ENCODE measurements at regions not wholly inside any gene's neighbourhood (a gene's known extent, or its start where the extent isn't known, plus 50 kb on each side); places are given as distances from the start of the nearest gene placed in this dataset.

DNA sequence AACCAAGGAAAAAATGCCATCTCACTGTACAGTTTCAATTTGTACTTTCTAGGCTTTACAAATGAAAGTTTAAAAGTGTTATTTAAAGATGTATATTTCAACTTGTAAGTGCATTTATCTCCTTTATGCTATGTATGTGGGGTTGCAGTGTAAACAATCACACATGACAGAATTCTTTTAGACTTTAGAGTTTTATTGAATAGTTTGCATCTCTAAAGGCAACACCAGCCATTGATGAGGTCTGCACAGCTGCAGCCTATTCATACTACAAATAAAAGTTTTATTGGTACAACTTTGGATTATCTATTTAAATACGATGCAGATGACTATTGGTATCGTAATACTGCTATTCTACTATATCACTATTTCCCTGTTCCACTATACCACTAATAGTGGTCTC lies 894.4 kb upstream of the B3GALT2 start:
- TF ChIP-seq CTCF (IDR thresholded peaks at IDR 0.05; ENCODE audit: low read depth, low read length), result no peak

DNA sequence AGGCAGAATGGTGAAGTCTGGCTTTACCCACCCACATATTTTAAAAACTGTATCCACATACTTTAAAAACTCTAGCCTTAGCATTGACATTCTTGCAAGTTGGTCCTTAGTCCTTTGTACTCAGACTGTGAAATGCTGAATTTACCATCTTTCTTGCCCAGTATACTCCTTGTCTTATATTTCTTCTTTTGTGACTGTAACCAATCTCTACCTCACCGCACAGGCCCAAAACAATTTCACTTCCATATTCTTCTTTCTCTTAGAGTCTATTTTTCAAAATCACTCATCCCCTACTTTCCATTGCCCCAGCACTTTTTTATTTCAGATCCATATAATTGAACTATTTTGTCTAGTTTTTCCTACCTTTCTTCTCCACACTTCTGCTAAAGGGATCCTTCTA lies 892.4 kb upstream of the B3GALT2 start:
- DNase-seq (ENCODE audit: extremely low read depth, low read depth), result no peak
- TF ChIP-seq CTCF (IDR thresholded peaks at IDR 0.05; ENCODE audit: low read depth, low read length), result no peak

More for the DNA sequence above, 894.4 kb upstream of the B3GALT2 start:
- no peak for DNase-seq (ENCODE audit: extremely low read depth, low read depth)

DNA sequence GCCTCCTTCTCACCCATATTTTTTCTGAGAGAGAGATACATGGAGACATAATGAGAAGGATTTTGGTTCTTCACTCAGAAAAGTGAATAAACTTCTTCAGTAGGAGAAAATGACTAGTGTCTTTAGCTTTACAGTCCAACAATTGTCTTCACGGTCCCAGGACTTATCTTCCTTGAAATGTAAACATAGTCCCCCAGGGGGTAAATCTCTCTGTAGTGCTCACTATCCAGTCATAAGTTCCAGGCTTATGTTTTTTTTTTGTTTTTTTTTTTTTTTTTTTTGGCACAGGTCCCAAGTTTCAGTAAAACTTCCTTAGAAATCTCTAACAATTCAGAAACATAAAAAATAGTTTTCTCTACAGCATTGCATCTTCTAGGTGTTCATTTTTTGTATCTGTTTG lies 890.2 kb upstream of the B3GALT2 start:
- no peak for TF ChIP-seq CTCF (IDR thresholded peaks at IDR 0.05; ENCODE audit: low read depth, low read length)
- DNase-seq (ENCODE audit: extremely low read depth, low read depth), result no peak

DNA sequence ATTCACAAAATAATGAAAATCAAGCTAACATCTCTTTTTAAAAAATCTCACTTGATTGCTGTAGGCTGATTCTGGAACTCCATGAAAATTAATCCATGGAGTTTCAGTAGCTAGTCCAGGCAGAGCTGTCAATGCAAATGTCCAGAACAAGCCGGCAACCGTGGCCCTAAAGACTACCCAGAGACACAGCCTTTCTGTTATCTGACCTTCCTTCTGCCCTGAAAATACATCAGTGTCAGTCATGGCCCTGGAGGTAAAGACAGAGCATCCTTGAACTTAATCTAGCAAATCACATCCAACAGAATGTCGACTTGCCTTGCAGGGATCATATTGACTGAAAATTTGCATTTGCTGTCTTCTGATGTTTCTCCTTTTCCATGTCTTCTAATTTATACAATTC lies 887.4 kb upstream of the B3GALT2 start:
- DNase-seq (ENCODE audit: extremely low read depth, low read depth), result no peak
- TF ChIP-seq CTCF (IDR thresholded peaks at IDR 0.05; ENCODE audit: low read depth, low read length), result no peak

DNA sequence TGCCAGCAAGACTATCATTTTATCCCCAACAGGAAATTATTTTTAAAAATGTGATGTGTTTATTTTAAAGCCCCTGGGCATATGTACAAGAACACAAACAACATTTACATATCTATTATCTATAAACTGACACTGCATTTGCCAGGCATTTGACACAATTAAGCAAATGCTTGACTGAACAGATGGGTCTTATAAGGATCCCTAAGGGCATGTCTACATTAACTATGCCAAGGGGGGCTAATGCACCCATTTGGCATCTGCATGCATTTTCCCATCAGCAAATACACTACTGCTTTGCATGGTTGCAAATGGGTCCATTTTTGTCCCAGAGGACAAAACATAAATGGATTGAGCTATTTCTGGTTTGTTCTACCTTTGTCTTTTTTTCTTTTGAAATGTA lies 884.8 kb upstream of the B3GALT2 start:
- no peak for TF ChIP-seq CTCF (IDR thresholded peaks at IDR 0.05; ENCODE audit: low read depth, low read length)
- no peak for DNase-seq (ENCODE audit: extremely low read depth, low read depth)

DNA sequence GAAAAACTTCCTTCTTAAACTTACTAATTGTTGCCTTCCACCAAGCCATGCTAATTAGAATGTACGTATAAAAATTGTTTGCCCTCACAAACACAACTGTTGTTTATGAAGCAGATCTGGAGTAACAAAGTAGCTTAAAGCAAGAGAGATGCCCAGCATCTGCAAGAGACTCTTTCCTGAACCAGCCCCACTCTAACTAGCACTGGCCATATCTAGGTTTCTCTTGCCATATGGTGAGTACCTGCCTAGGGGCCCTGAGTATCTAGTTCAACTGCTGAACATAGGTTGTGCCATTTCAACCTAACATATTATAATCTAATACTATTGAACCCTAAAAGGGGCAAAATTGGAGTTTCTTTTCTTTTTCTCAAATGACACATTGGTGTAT lies 883.4 kb upstream of the B3GALT2 start:
- no peak for TF ChIP-seq CTCF (IDR thresholded peaks at IDR 0.05; ENCODE audit: low read depth, low read length)
- no peak for DNase-seq (ENCODE audit: extremely low read depth, low read depth)

DNA sequence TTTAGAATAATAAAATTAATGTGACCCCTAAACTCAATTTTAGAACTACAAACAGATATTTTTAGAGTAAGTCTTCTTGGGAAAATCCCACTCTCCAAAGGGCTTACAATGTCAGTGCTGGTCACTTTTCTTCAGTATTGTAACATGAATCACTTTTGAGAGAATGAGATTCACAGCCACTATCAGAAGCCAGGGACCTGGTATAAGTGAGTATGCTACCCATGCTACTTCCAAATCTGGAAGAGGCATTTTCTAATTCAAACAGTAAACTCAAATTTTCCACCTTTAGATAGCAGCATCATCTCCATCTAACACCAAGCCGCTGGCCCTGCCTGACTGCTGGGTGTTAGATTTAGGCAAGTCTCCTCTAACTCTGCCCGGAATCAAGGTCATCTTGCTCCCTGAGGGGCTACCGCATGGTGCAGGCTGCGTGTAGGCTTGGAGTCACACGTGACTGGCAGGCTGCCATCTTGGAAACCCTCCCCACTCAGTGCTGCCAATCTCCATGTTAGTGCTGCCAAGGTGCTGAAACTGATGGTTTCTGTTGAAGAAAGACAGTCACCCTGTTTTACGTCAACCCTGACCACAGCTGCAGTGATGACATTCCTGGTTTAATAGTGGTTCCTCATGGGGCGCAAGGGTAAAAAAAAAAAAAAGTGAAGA lies 882.9 kb upstream of the B3GALT2 start:
- no peak for TF ChIP-seq CTCF (IDR thresholded peaks at IDR 0.05; ENCODE audit: low read depth, low read length)
- no peak for DNase-seq (ENCODE audit: extremely low read depth, low read depth)
